C4-2B (cell line): ENCODE measurements at regions not wholly inside any gene's neighbourhood (a gene's known extent, or its start where the extent isn't known, plus 50 kb on each side); places are given as distances from the start of the nearest gene placed in this dataset.

ENCODE experiments used
- H3K27ac ChIP-seq: fragments of 450-650 bp; 2 replicates; pipeline ENCODE4 v1.5.1; 2017
- CTCF ChIP-seq: fragments of 450-650 bp; conservative IDR thresholded peaks from 2 replicates; pipeline ENCODE4 v1.5.1; 2017; ENCODE audit warnings: mild to moderate bottlenecking
- ZFX ChIP-seq: fragments of 450-650 bp; IDR thresholded peaks from 2 replicates; pipeline ENCODE4 v1.6.1; 2017

DNA sequence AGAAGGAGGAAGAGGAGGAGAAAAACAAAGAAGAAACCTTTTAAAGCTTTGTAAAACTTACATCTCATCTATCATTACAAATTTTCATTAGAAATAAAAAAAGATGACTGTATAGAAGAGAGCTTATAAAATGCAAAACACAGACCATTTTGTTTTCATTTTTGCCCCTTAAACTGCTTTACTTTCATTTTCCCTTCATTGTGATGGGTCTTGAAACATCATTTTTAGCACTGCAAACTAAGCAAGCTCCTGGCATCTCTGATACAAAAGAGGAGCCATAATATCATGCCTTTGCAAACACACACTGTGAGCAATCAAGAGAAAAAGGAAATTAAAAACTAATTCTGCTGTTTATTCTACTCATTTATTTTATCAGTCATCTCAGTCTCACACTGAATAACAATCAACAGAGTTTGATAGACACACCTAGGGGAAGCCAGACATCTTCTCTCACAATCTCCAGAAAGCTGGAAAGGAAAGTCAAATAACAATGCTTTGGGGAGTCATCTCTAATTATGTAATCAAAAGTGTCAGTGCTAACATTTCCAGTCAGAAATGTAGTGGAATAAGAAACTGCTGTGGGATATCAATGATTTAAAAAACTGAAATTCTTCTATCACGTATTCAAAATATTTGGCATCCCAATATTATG lies 467.7 kb upstream of the FAT3 start:
- TF ChIP-seq ZFX (no peak), CTCF (no peak)
- no peak overlapping the region for H3K27ac ChIP-seq

DNA sequence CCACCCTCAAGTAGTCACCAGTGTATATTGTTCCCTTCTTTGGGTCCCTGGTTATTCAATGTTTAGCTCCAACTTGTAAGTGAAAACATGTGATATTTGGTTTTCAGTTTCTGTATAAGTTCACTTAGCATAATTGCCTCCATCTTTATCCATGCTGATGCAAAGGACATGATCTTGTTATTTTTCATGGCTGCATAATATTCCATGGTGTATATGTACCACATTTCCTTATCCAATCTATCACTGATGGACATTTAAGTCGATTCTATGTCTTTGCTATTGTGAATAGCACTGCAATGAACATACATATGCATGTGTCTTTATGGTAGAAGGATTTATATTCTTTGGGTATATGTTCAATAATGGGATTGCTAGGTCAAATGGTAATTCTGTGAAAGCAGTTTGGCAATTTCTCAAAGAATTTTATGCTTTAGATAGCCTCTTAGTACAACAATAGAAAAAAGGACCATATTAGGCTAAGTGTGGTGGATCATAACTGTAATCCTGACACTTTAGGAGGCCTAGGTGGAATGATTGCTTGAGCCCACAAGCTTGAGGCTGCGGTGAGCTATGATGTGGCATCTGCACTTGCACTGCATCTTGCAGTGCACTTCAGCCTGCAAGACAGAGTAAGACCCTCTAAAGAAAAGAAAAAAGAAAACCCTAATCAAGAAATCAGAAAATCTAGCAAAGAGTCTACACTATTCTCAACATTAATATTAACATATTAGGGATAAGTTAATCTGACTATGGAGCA lies 468.5 kb upstream of the FAT3 start:
- TF ChIP-seq ZFX (no peak), CTCF (no peak)
- no peak overlapping the region for H3K27ac ChIP-seq

- H3K27ac ChIP-seq, result no peak overlapping the region
- TF ChIP-seq ZFX, result no peak
- no peak for TF ChIP-seq CTCF
These were observed 469.1 kb upstream of the FAT3 start for GRCh38 chr11:91755526-91755925.

GRCh38 chr11:91749251-91749650 lies 475.4 kb upstream of the FAT3 start:
- no peak for TF ChIP-seq ZFX
- TF ChIP-seq CTCF, result no peak
- H3K27ac ChIP-seq, result no peak overlapping the region

DNA sequence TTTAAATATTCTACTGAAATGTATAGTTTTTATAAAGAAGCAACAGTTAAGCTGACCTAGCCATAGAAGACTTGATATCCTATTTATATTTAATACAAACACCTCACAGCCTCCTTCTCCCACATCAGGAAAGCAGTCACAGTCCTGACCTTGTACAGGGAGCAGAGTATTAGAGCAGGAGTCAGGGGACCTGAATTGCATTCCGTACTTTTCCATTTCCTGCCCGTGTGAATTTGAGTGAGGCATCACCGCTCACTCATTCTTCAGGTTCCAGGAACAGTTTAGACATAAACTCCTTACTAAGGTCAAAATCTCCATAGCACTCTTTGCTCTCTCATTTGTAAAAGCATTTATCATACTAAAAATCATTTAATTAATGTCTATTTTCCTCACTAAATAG lies 482.5 kb upstream of the FAT3 start:
- TF ChIP-seq CTCF, result no peak
- TF ChIP-seq ZFX, result no peak
- no peak overlapping the region for H3K27ac ChIP-seq

- TF ChIP-seq ZFX (no peak), CTCF (no peak)
- no peak overlapping the region for H3K27ac ChIP-seq
These were observed 493.6 kb upstream of the FAT3 start for GRCh38 chr11:91731051-91731450.

DNA sequence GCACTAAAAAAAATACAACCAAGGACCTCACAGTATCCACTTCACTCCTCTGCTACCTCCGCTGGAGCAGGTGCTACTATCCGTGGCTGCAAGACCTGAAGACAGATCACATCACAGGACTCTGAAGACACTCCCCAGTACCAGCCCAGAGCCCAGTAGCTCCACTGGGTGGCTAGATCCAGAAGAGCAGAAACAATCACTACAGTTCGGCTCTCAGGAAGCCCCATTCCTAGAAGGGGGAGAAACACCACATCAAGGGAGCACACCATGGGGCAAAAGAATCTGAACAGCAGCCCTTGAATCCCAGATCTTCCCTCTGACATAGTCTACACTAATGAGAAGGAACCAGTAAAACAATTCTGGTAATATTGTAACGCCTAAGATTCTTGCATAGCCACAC lies 494.0 kb upstream of the FAT3 start:
- TF ChIP-seq ZFX (no peak), CTCF (no peak)

More for the DNA sequence above, 494.0 kb upstream of the FAT3 start:
- H3K27ac ChIP-seq, result no peak overlapping the region
